Prostate gland (tissue), 2 donors: ENCODE measurements at regions not wholly inside any gene's neighbourhood (a gene's known extent, or its start where the extent isn't known, plus 50 kb on each side); places are given as distances from the start of the nearest gene placed in this dataset.

ENCODE experiments used
- CTCF ChIP-seq, 4 experiments: fragments of 200-600 bp in 2 of 4; fragments of 450-650 bp in 2 of 4; sonication (generic) in 2 of 4; IDR thresholded peaks; 1 replicate in 3 of 4; 2 replicates in 1 of 4; pipeline ENCODE4 v1.5.1; 2016 to 2019; ENCODE audit warnings: antibody characterized with exemption in 4 of 4, mild to moderate bottlenecking in 2 of 4, moderate library complexity in 2 of 4
- POLR2A ChIP-seq: fragments of 450-650 bp; IDR thresholded peaks from one replicate; pipeline ENCODE4 v1.6.1; 2016; ENCODE audit warnings: antibody characterized with exemption, mild to moderate bottlenecking
- POLR2AphosphoS5 ChIP-seq: sonication (generic); formaldehyde crosslinking; IDR thresholded peaks from one replicate; pipeline ENCODE4 v1.6.1; 2017; ENCODE audit warnings: antibody characterized with exemption

DNA sequence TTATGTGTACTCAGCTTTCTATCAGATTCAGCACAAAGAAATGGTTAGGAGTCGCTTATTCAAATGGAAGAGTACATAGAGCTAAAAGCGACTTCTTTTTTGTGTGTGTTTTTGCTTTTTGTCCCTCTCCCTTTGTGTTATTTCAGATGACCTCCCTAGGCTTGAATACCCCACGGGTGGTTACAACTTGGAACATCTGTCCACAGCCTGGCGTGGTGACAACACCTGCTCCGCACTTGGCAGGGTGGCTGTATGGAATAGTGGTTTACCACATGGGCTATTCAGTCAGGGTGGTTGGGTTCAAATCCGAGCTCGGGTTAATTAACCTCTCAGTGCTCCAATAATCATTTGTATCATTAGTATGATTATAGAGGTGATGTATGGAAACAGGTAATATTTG is 151.6 kb upstream of the FREM2 start:
- TF ChIP-seq CTCF (IDR thresholded peaks at IDR 0.05), result no peak
- TF ChIP-seq POLR2A, result no peak
- no peak for TF ChIP-seq POLR2AphosphoS5
